Pancreas (tissue), 10 donors: ENCODE measurements at regions not wholly inside any gene's neighbourhood (a gene's known extent, or its start where the extent isn't known, plus 50 kb on each side); places are given as distances from the start of the nearest gene placed in this dataset.

Source experiments
- ATAC-seq, 4 donors: fragments of 200-7000 bp; cut with Tn5 transposase; one replicate each; pipeline versions ENCODE4 v1.8.0 to v1.9.1; 2020; ENCODE audit warnings: mild to moderate bottlenecking in 4 of 4, moderate library complexity in 4 of 4
- DNase-seq, 6 donors: peaks; one replicate each; pipeline ENCODE4 v3.0.0-alpha.2; 2020
- FAIRE-seq: peaks from 2 replicates; lab custom pipeline; 2012; peaks lifted over from hg19 to GRCh38; lab: Jason Lieb, UNC
- H3K27ac ChIP-seq, 4 donors: fragments of 200-600 bp; sonication (generic); 1 replicate in 3 of 4; 2 replicates in 1 of 4; pipeline versions ENCODE4 v1.5.0 to v1.8.0; 2020
- H3K27me3 ChIP-seq, 4 donors: fragments of 200-600 bp; one replicate each; pipeline ENCODE4 v1.8.0; 2021
- H3K36me3 ChIP-seq, 3 donors: fragments of 200-600 bp; sonication (generic) in 1 of 3; one replicate each; pipeline versions ENCODE4 v1.5.0 to v1.8.0; 2020 to 2021
- H3K4me1 ChIP-seq, 3 donors: fragments of 200-600 bp; one replicate each; pipeline ENCODE4 v1.8.0; 2021
- H3K4me3 ChIP-seq, 4 donors: fragments of 200-600 bp; sonication (generic) in 2 of 4; one replicate each; pipeline versions ENCODE4 v1.5.0 to v1.8.0; 2020 to 2021
- H3K9me3 ChIP-seq, 4 donors: fragments of 200-600 bp; one replicate each; pipeline ENCODE4 v1.8.0; 2021
- WGBS, 2 donors: extraction: QIAGEN DNeasy Blood & Tissue Kit; methylation state at CpG; one replicate each; pipeline ENCODE4 v1.1.7; 2013; 5-methylcytosine and 5-hydroxymethylcytosine counted together
- intact Hi-C, 3 donors: fragments of 100-400 bp; cut with DNase I; formaldehyde crosslinking; loops; one replicate each; pipeline versions ENCODE4 v1.11.1 to v1.14.2; 2022
- TF ChIP-seq, protein P1 (sequence below), 4 donors: fragments of 200-600 bp; sonication (generic) in 3 of 4; IDR thresholded peaks; one replicate each; pipeline versions ENCODE4 v1.5.0 to v1.8.0; 2021; ENCODE audit warnings: antibody characterized with exemption in 4 of 4
- donor health status: healthy with polysubstance abuse.
- donor health status: DM: no; HTN: no; CAD: no; lungs with moderate emphysema.
- donor health status: DM: no; HTN: no; CAD: no.
- donor health status: control.
- donor health status: control.
- donor health status: Bipolar disorder and iron deficiency.
- donor health status: DM: yes; HTN: yes; CAD: no.
- donor health status: DM: no; HTN: no; CAD: no.
- donor health status: DM: no; HTN: no; CAD: no.
- donor health status: DM: yes; HTN: yes; CAD: no.

DNA sequence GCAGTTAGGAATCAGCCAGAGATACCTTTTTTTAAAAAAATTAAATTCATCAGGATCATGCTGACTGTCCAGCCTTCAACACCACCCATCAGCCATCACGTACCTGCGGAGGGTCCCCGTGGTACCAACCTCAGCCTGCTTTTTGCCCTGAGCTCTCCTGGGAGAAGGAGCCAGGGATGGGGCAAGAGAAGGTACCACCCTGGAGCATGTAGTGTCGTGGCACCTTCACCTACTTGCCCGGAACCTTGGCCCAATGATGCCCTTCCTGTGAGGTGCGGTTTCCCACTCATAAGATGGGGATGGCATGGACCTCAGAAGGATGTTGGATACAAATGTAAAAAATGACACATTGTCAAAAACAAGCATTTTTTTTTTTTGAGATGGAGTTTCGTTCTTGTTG is 88.4 kb upstream of the C1orf174 start:
- Histone ChIP-seq H3K27me3 (peaks cover 0 to 3% (median 0%) of the 10 kb centered on the region in 4 donors), H3K27ac (no peak overlapping the region), H3K4me3 (no peak overlapping the region), H3K36me3 (no peaks in the 10 kb centered on the region), H3K4me1 (no peaks in the 10 kb centered on the region), H3K9me3 (no peaks in the 10 kb centered on the region)
- 60 to 79% methylated on average over 7 of the region's 7 CpGs for WGBS, 2 donors
- FAIRE-seq (no peak), ATAC-seq (no peak), DNase-seq (no peak)
- TF ChIP-seq, protein P1, sequence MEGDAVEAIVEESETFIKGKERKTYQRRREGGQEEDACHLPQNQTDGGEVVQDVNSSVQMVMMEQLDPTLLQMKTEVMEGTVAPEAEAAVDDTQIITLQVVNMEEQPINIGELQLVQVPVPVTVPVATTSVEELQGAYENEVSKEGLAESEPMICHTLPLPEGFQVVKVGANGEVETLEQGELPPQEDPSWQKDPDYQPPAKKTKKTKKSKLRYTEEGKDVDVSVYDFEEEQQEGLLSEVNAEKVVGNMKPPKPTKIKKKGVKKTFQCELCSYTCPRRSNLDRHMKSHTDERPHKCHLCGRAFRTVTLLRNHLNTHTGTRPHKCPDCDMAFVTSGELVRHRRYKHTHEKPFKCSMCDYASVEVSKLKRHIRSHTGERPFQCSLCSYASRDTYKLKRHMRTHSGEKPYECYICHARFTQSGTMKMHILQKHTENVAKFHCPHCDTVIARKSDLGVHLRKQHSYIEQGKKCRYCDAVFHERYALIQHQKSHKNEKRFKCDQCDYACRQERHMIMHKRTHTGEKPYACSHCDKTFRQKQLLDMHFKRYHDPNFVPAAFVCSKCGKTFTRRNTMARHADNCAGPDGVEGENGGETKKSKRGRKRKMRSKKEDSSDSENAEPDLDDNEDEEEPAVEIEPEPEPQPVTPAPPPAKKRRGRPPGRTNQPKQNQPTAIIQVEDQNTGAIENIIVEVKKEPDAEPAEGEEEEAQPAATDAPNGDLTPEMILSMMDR (IDR thresholded peaks at IDR 0.05), result no peak
- intact Hi-C loops, result no loop called here

DNA sequence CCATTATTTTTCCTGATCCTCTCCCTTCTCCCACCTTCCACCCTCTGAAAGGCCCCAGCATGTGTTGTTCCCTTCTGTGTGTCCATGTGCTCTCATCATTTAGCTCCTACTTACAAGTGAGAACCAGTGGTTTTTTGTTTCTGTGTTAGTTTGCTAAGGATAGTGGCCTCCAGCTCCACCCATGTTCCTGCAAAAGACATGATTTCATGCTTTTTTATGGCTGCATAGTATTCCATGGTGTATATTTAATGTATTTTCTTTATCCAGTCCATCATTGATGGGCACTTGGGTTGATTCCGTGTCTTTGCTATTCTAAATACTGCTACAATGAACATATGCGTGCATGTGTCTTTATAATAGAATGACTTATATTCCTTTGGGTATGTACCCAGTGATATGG is 89.4 kb upstream of the C1orf174 start:
- DNase-seq, result no peak
- Histone ChIP-seq H3K27me3 (peaks cover 0 to 3% (median 0%) of the 10 kb centered on the region in 4 donors), H3K36me3 (no peaks in the 10 kb centered on the region), H3K9me3 (no peaks in the 10 kb centered on the region), H3K27ac (no peak overlapping the region), H3K4me1 (no peaks in the 10 kb centered on the region), H3K4me3 (no peak overlapping the region)
- intact Hi-C loops, result no loop called here
- TF ChIP-seq, protein P1 (IDR thresholded peaks at IDR 0.05), result no peak
- WGBS, 2 donors, result 74 to 87% methylated on average over 2 of the region's 2 CpGs
- ATAC-seq, result no peak
- no peak for FAIRE-seq

DNA sequence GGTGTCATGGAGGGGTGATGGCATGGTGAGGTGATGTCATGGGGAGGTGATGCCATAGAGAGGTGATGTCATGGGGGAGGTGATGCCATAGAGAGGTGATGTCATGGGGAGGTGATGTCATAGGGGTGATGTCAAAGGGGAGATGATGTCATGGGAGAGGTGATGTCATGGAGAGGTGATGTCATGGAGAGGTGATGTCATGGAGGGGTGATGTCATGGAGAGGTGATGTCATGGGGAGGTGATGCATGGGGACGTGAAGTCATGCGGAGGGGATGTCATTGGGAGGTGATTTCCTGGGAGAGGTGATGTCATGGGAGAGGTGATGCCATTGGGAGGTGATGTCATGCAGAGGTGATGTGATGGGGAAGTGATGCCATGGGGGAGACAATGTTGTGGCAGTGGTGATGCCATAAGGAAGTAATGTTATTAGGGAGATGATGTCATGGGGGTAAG is 92.1 kb upstream of the C1orf174 start:
- no peak for FAIRE-seq
- Histone ChIP-seq H3K4me1 (no peaks in the 10 kb centered on the region), H3K9me3 (no peaks in the 10 kb centered on the region), H3K4me3 (no peak overlapping the region), H3K27ac (no peak overlapping the region), H3K36me3 (no peaks in the 10 kb centered on the region), H3K27me3 (peaks cover 0 to 3% (median 0%) of the 10 kb centered on the region in 4 donors)
- WGBS, 2 donors, result 66 to 72% methylated on average over 2 of the region's 2 CpGs
- ATAC-seq, result no peak
- TF ChIP-seq, protein P1 (IDR thresholded peaks at IDR 0.05), result no peak
- intact Hi-C loops, result no loop called here
- no peak for DNase-seq

DNA sequence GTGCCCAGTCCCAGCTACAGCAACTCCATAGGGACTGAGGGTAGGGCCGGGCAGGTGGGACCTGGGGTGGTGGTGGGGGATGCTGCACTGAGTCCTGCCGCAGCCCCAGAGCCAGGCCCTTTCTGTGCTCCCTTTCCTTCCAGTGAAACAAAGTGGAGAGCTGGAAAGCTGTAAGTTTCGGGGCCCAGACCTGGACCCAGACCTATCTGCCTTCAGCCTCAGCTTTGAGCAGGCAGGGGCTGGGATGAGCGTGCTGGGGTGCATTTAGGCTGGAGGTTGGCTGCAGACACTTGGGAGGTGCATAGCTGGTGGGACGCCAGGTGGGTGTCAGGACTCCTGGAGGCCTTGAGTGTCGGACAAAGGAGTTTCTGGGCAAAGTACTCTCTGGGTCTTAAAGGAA is 92.7 kb upstream of the C1orf174 start:
- H3K4me1 ChIP-seq, result no peaks in the 10 kb centered on the region
- intact Hi-C loops, result no loop called here
- no peaks in the 10 kb centered on the region for H3K36me3 ChIP-seq
- TF ChIP-seq, protein P1 (IDR thresholded peaks at IDR 0.05), result no peak
- no peaks in the 10 kb centered on the region for H3K9me3 ChIP-seq
- FAIRE-seq (no peak), DNase-seq (no peak), ATAC-seq (no peak)
- H3K27ac ChIP-seq, result no peak overlapping the region
- 58 to 62% methylated on average over 6 of the region's 6 CpGs for WGBS, 2 donors
- H3K27me3 ChIP-seq, result peaks cover 0 to 3% (median 0%) of the 10 kb centered on the region in 4 donors
- H3K4me3 ChIP-seq, result no peak overlapping the region

DNA sequence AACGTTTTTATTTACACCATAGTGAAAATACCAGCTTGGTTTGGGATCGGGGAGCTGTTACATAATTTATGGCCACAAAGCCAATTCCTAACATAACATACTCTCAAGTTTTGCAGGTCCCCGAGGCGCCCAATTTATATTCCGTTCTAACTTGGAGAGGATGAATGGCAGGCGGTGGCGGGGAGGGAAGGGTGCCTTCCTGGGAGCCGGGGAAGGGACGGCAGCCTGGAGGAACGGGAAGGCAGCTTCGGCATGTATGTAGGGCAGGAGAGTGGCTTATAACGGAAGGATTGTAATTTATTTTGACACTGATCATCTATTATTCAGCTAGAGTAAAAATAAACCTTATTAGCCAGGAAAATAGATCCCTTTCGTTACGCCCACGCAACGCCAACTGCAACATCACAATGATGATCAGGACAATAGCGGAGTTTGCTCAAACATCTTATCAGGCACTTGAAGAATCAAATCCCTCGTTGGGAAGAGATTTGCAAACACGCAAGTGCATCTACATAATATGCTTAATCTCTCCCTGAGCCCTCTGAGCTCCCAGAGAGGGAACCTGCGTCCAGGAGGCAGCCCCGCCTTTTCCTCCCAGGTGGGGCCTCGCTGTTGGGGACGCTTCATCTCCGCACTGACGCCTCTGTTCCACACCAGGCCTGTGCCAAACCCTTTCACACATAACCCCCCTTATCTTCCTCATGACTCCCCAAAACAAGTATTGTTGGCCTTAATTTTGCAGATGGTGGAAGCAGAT is 93.7 kb upstream of the C1orf174 start:
- 41 to 45% methylated on average over 25 of the region's 25 CpGs for WGBS, 2 donors

More for the DNA sequence above, 93.7 kb upstream of the C1orf174 start:
- Histone ChIP-seq H3K36me3 (no peaks in the 10 kb centered on the region), H3K4me3 (no peak overlapping the region), H3K4me1 (no peaks in the 10 kb centered on the region), H3K27ac (no peak overlapping the region), H3K9me3 (no peaks in the 10 kb centered on the region), H3K27me3 (peaks cover 0 to 3% (median 0%) of the 10 kb centered on the region in 4 donors)
- intact Hi-C loops, result no loop called here
- no peak for ATAC-seq
- TF ChIP-seq, protein P1 (IDR thresholded peaks at IDR 0.05), result no peak
- FAIRE-seq, result no peak
- no peak for DNase-seq
